ENCODE measurements at regions not wholly inside any gene's neighbourhood (a gene's known extent, or its start where the extent isn't known, plus 50 kb on each side); places are given as distances from the start of the nearest gene placed in this dataset.

- WGBS, 2 experiments (ENCODE audit: insufficient coverage in 1 of 2, insufficient read length in 1 of 2), result 95 to 97% methylated on average over 4 of the region's 4 CpGs
- peaks cover 12% of the 10 kb centered on the region for H3K4me1 Mint-ChIP-seq
These were observed 64.7 kb upstream of the LRRC7 start for GRCh38 chr1:69502991-69503390.

GRCh38 chr1:69504730-69505252 lies 62.9 kb upstream of the LRRC7 start:
- 80 to 100% methylated on average over 1 to 2 of the region's 3 CpGs for WGBS, 2 experiments (ENCODE audit: insufficient coverage in 1 of 2, insufficient read length in 1 of 2)

More at GRCh38 chr1:69502991-69503390, 64.7 kb upstream of the LRRC7 start:
- peaks cover 15% of the 10 kb centered on the region for H3K4me1 ChIP-seq (ENCODE audit: control insufficient read depth, insufficient read depth, low read length)
- H3K27me3 Mint-ChIP-seq (ENCODE audit: insufficient read depth), result no peaks in the 10 kb centered on the region
- no peaks in the 10 kb centered on the region for H3K9me3 Mint-ChIP-seq
- H3K4me3 ChIP-seq (ENCODE audit: low read length), result no peak overlapping the region
- no peak overlapping the region for H3K9ac ChIP-seq (ENCODE audit: extremely low read depth, low read length, poor library complexity, severe bottlenecking)
- H3K36me3 ChIP-seq (ENCODE audit: control insufficient read depth, insufficient read depth, low read length), result no peaks in the 10 kb centered on the region
- no peak for TF ChIP-seq CTCF (conservative IDR thresholded peaks at IDR 0.05)
- no peaks in the 10 kb centered on the region for H3K36me3 Mint-ChIP-seq (ENCODE audit: low read depth)
- H3K9me3 ChIP-seq (ENCODE audit: control insufficient read depth, low read length), result no peaks in the 10 kb centered on the region
- no peaks in the 10 kb centered on the region for H3K27me3 ChIP-seq (ENCODE audit: control insufficient read depth, insufficient read depth, low read length, poor library complexity, severe bottlenecking)
- H3K27ac Mint-ChIP-seq, result no peak overlapping the region
- no peak overlapping the region for H3K4me3 Mint-ChIP-seq
- H3K27ac ChIP-seq (ENCODE audit: low read depth, low read length), result no peak overlapping the region
- DNase-seq, result no peak

GRCh38 chr1:69506311-69506710 lies 61.4 kb upstream of the LRRC7 start:
- no peak overlapping the region for H3K27ac ChIP-seq (ENCODE audit: low read depth, low read length)
- 100% methylated on average over 2 of the region's 2 CpGs; no CpG with 5 or more reads in 1 of the 2 experiments for WGBS, 2 experiments (ENCODE audit: insufficient coverage in 1 of 2, insufficient read length in 1 of 2)
- Mint-ChIP-seq H3K27me3 (ENCODE audit: insufficient read depth) (no peaks in the 10 kb centered on the region), H3K36me3 (ENCODE audit: low read depth) (no peaks in the 10 kb centered on the region), H3K27ac (no peak overlapping the region), H3K4me3 (no peak overlapping the region), H3K4me1 (peaks cover under 1% of the 10 kb centered on the region), H3K9me3 (no peaks in the 10 kb centered on the region)
- H3K27me3 ChIP-seq (ENCODE audit: control insufficient read depth, insufficient read depth, low read length, poor library complexity, severe bottlenecking), result no peaks in the 10 kb centered on the region
- H3K36me3 ChIP-seq (ENCODE audit: control insufficient read depth, insufficient read depth, low read length), result no peaks in the 10 kb centered on the region
- no peak overlapping the region for H3K9ac ChIP-seq (ENCODE audit: extremely low read depth, low read length, poor library complexity, severe bottlenecking)
- TF ChIP-seq CTCF (conservative IDR thresholded peaks at IDR 0.05), result no peak
- DNase-seq, result no peak
- H3K4me1 ChIP-seq (ENCODE audit: control insufficient read depth, insufficient read depth, low read length), result peaks cover 2% of the 10 kb centered on the region
- no peak overlapping the region for H3K4me3 ChIP-seq (ENCODE audit: low read length)
- H3K9me3 ChIP-seq (ENCODE audit: control insufficient read depth, low read length), result no peaks in the 10 kb centered on the region

More at GRCh38 chr1:69504730-69505252, 62.9 kb upstream of the LRRC7 start:
- DNase-seq, result no peak
- H3K27me3 ChIP-seq (ENCODE audit: control insufficient read depth, insufficient read depth, low read length, poor library complexity, severe bottlenecking), result no peaks in the 10 kb centered on the region
- H3K36me3 Mint-ChIP-seq (ENCODE audit: low read depth), result no peaks in the 10 kb centered on the region
- no peak for TF ChIP-seq CTCF (conservative IDR thresholded peaks at IDR 0.05)
- no peaks in the 10 kb centered on the region for H3K9me3 Mint-ChIP-seq
- H3K9ac ChIP-seq (ENCODE audit: extremely low read depth, low read length, poor library complexity, severe bottlenecking), result no peak overlapping the region
- no peak overlapping the region for H3K4me3 ChIP-seq (ENCODE audit: low read length)
- H3K27ac ChIP-seq (ENCODE audit: low read depth, low read length), result no peak overlapping the region
- H3K9me3 ChIP-seq (ENCODE audit: control insufficient read depth, low read length), result no peaks in the 10 kb centered on the region
- no peak overlapping the region for H3K27ac Mint-ChIP-seq
- no peaks in the 10 kb centered on the region for H3K27me3 Mint-ChIP-seq (ENCODE audit: insufficient read depth)
- H3K4me3 Mint-ChIP-seq, result no peak overlapping the region
- peaks cover 4% of the 10 kb centered on the region for H3K4me1 Mint-ChIP-seq
- H3K4me1 ChIP-seq (ENCODE audit: control insufficient read depth, insufficient read depth, low read length), result peaks cover 5% of the 10 kb centered on the region
- H3K36me3 ChIP-seq (ENCODE audit: control insufficient read depth, insufficient read depth, low read length), result no peaks in the 10 kb centered on the region

Measured in endodermal cell (in vitro differentiated cells).